ENCODE measurements at regions not wholly inside any gene's neighbourhood (a gene's known extent, or its start where the extent isn't known, plus 50 kb on each side); places are given as distances from the start of the nearest gene placed in this dataset.

GRCh38 chr18:39994498-39994897, 1960.5 kb upstream of the PIK3C3 start:
- DNase-seq (ENCODE audit: insufficient read length, low spot score) (no peak), FAIRE-seq (no peak)

- FAIRE-seq (no peak), DNase-seq (ENCODE audit: insufficient read length, low spot score) (no peak)
Observed at GRCh38 chr18:39991696-39992265, 1963.3 kb upstream of the PIK3C3 start.

GRCh38 chr18:39990540-39990939, 1964.5 kb upstream of the PIK3C3 start:
- FAIRE-seq (no peak), DNase-seq (ENCODE audit: insufficient read length, low spot score) (no peak)

GRCh38 chr18:39976771-39977170, 1978.3 kb upstream of the PIK3C3 start:
- FAIRE-seq (no peak), DNase-seq (ENCODE audit: insufficient read length, low spot score) (no peak)

- FAIRE-seq: no peak
Observed at GRCh38 chr18:39972521-39972920, 1982.5 kb upstream of the PIK3C3 start.

GRCh38 chr18:39969803-39970494, 1985.1 kb upstream of the PIK3C3 start:
- DNase-seq (ENCODE audit: insufficient read length, low spot score) (no peak), FAIRE-seq (no peak)

More at GRCh38 chr18:39972521-39972920, 1982.5 kb upstream of the PIK3C3 start:
- DNase-seq (ENCODE audit: insufficient read length, low spot score): no peak

- FAIRE-seq: no peak
- no peak for DNase-seq (ENCODE audit: insufficient read length, low spot score)
Observed at GRCh38 chr18:39966275-39966674, 1988.8 kb upstream of the PIK3C3 start.

- no peak for DNase-seq (ENCODE audit: insufficient read length, low spot score)
- FAIRE-seq: no peak
Observed at GRCh38 chr18:39962546-39962945, 1992.5 kb upstream of the PIK3C3 start.

GRCh38 chr18:39960550-39960949, 1994.5 kb upstream of the PIK3C3 start:
- DNase-seq (ENCODE audit: insufficient read length, low spot score): no peak
- no peak for FAIRE-seq

GRCh38 chr18:39959839-39960238, 1995.2 kb upstream of the PIK3C3 start:
- FAIRE-seq (no peak), DNase-seq (ENCODE audit: insufficient read length, low spot score) (no peak)

- FAIRE-seq (no peak), DNase-seq (ENCODE audit: insufficient read length, low spot score) (no peak)
Observed at GRCh38 chr18:39958876-39959275, 1996.2 kb upstream of the PIK3C3 start.

GRCh38 chr18:39952816-39953215, 2002.2 kb upstream of the PIK3C3 start:
- no peak for DNase-seq (ENCODE audit: insufficient read length, low spot score)
- no peak for FAIRE-seq

- no peak for FAIRE-seq
- DNase-seq (ENCODE audit: insufficient read length, low spot score): no peak
Observed at GRCh38 chr18:39951142-39951720, 2003.8 kb upstream of the PIK3C3 start.

GRCh38 chr18:39946623-39947061, 2008.4 kb upstream of the PIK3C3 start:
- no peak for FAIRE-seq
- no peak for DNase-seq (ENCODE audit: insufficient read length, low spot score)

GRCh38 chr18:39945076-39945475, 2010.0 kb upstream of the PIK3C3 start:
- DNase-seq (ENCODE audit: insufficient read length, low spot score) (no peak), FAIRE-seq (no peak)

GRCh38 chr18:39942702-39943101, 2012.3 kb upstream of the PIK3C3 start:
- DNase-seq (ENCODE audit: insufficient read length, low spot score) (no peak), FAIRE-seq (no peak)

- FAIRE-seq (no peak), DNase-seq (ENCODE audit: insufficient read length, low spot score) (no peak)
Observed at GRCh38 chr18:39938676-39939608, 2016.1 kb upstream of the PIK3C3 start.

- DNase-seq (ENCODE audit: insufficient read length, low spot score): no peak
- FAIRE-seq: no peak
Observed at GRCh38 chr18:39935598-39935997, 2019.4 kb upstream of the PIK3C3 start.

- FAIRE-seq (no peak), DNase-seq (ENCODE audit: insufficient read length, low spot score) (no peak)
Observed at GRCh38 chr18:39918847-39919246, 2036.2 kb upstream of the PIK3C3 start.

- FAIRE-seq (no peak), DNase-seq (ENCODE audit: insufficient read length, low spot score) (no peak)
Observed at GRCh38 chr18:39913672-39914366, 2041.2 kb upstream of the PIK3C3 start.

GRCh38 chr18:39911716-39912115, 2043.3 kb upstream of the PIK3C3 start:
- no peak for DNase-seq (ENCODE audit: insufficient read length, low spot score)
- FAIRE-seq: no peak
